A549 (cell line): ENCODE measurements at regions not wholly inside any gene's neighbourhood (a gene's known extent, or its start where the extent isn't known, plus 50 kb on each side); places are given as distances from the start of the nearest gene placed in this dataset.

Experiments
- BCL3 ChIP-seq: fragments of >200 bp; sonication (Bioruptor Twin); formaldehyde crosslinking; IDR thresholded peaks from 3 replicates; pipeline ENCODE4 v1.6.1; 2016
- CEBPB ChIP-seq, 2 experiments: fragments of >200 bp in 1 of 2; sonication (Bioruptor Twin) in 1 of 2; formaldehyde crosslinking in 1 of 2; IDR thresholded peaks; 2 replicates each; pipeline ENCODE4 v1.6.1; 2012 to 2016
- CTCF ChIP-seq: fragments of >200 bp; sonication (Bioruptor Twin); formaldehyde crosslinking; IDR thresholded peaks from 3 replicates; pipeline ENCODE4 v1.5.1; 2016
- GATA3 ChIP-seq: IDR thresholded peaks from 2 replicates; pipeline ENCODE4 v1.6.1; 2012; ENCODE audit warnings: borderline replicate concordance
- HOXA7 ChIP-seq: fragments of 250-450 bp; sonication (Bioruptor Pico); IDR thresholded peaks from 2 replicates; pipeline ENCODE4 v1.5.0; 2020; ENCODE audit warnings: mild to moderate bottlenecking, moderate library complexity
- MAX ChIP-seq: IDR thresholded peaks from 2 replicates; pipeline ENCODE4 v1.6.1; 2012
- MAZ ChIP-seq: fragments of 150-350 bp; IDR thresholded peaks from 2 replicates; pipeline ENCODE4 v1.6.1; 2014; ENCODE audit warnings: antibody characterized with exemption, low read depth, low read length, borderline replicate concordance
- POLR2A ChIP-seq: IDR thresholded peaks from 2 replicates; pipeline ENCODE4 v1.6.1; 2012; ENCODE audit warnings: mild to moderate bottlenecking, low read length
- POLR2AphosphoS2 ChIP-seq: conservative IDR thresholded peaks from 2 replicates; pipeline ENCODE4 v1.6.1; 2012; ENCODE audit warnings: low read length, improper control_type of control experiment, inconsistent platforms
- RCOR1 ChIP-seq: fragments of 150-350 bp; IDR thresholded peaks from 2 replicates; pipeline ENCODE4 v1.6.1; 2014; ENCODE audit warnings: antibody characterized with exemption, low read length, low read depth
- RFX5 ChIP-seq: fragments of 450-650 bp; IDR thresholded peaks from 2 replicates; pipeline ENCODE4 v1.7.1; 2014; ENCODE audit warnings: antibody characterized with exemption, mild to moderate bottlenecking, moderate library complexity
- RNF2 ChIP-seq: fragments of 200-600 bp; sonication (generic); IDR thresholded peaks from 2 replicates; pipeline ENCODE4 v1.6.1; 2016; ENCODE audit warnings: low read depth, mild to moderate bottlenecking, antibody characterized with exemption, moderate library complexity, borderline replicate concordance
- SMC3 ChIP-seq: fragments of >200 bp; sonication (Bioruptor Twin); formaldehyde crosslinking; IDR thresholded peaks from 3 replicates; pipeline ENCODE4 v1.6.1; 2018; ENCODE audit warnings: inconsistent platforms
- USF2 ChIP-seq: fragments of 450-650 bp; IDR thresholded peaks from 2 replicates; pipeline ENCODE4 v1.6.1; 2014; ENCODE audit warnings: antibody characterized with exemption

- TF ChIP-seq RFX5 (no peak), POLR2A (no peak), CTCF (no peak), USF2 (no peak), MAZ (no peak), SMC3 (no peak), CEBPB (IDR thresholded peaks at IDR 0.05) (no peak), HOXA7 (CRISPR knock-in tag) (no peak), GATA3 (no peak), BCL3 (no peak), POLR2AphosphoS2 (no peak), MAX (no peak), RNF2 (no peak), RCOR1 (no peak)
Observed at GRCh38 chr20:19083136-19083621, 129.3 kb upstream of the SLC24A3 start.
